ENCODE measurements at regions not wholly inside any gene's neighbourhood (a gene's known extent, or its start where the extent isn't known, plus 50 kb on each side); places are given as distances from the start of the nearest gene placed in this dataset.
"Not testable (repeated sequence)": the region's sequence is repeated elsewhere in the genome, so short reads cannot be mapped to it uniquely, and the experiment has no call there.

DNA sequence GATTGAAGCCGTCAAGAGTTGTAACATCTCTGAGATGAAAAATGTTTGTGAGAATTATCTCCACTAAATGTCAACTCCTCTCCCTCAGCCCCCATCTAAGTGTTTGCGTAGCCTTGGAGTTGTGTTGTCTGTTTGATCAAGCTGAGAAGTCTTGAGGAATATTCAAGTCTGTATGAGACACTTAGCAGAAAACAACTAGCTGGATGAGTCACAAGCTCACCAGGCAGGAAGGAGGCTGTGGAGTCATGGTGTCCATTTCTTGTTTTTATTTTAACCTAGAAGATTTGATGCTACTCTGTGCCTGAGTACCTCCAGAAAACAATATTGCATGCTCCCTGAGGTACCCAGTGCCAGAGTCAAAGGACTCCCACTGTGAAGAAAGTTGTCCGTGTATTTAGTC lies 211.6 kb upstream of the PLXNA2 start:
- H3K4me3 ChIP-seq (ENCODE audit: low read depth, low read length) = no peak overlapping the region
- DNase-seq (ENCODE audit: low read depth) = peak; percentile 6

DNA sequence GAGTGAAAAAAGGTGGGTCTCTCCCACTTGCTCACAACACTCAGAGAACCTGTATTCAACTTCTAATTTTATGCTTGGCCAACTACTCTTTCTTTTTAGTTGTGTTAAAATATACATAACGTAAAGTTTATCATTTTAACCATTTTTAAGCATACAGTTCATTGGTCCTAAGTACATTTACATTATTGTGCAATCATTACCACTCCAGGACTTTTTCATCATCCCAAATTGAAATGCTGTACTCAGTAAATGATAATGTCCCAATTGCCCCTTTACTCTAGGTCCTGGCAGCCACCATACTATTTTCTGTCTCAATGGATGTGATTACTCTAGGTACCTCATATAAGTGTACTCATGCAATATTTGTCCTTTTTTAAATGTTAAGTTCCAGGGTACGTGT lies 212.3 kb upstream of the PLXNA2 start:
- H3K4me3 ChIP-seq (ENCODE audit: low read depth, low read length) = no peak overlapping the region
- DNase-seq (ENCODE audit: low read depth) = no peak

DNA sequence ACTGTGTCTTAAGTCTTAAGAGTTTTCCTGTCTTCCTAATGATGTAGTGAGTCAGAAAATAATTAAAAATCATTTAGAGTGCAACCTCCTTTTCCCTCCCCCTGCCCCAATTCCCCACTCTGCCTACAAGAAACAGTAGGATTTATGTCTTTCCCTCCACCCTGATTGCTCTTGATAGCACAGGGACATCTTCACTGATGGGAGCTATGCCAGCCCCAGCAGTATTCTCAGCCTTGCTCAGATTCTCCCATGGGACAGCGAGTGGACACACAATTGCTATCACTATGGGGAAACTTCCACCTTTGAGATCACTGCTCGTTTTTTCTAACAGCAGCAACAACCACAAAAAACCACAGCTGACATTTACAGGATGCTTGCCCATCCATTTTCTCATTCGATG lies 216.6 kb upstream of the PLXNA2 start:
- no peak overlapping the region for H3K4me3 ChIP-seq (ENCODE audit: low read depth, low read length)
- no peak for DNase-seq (ENCODE audit: low read depth)

DNA sequence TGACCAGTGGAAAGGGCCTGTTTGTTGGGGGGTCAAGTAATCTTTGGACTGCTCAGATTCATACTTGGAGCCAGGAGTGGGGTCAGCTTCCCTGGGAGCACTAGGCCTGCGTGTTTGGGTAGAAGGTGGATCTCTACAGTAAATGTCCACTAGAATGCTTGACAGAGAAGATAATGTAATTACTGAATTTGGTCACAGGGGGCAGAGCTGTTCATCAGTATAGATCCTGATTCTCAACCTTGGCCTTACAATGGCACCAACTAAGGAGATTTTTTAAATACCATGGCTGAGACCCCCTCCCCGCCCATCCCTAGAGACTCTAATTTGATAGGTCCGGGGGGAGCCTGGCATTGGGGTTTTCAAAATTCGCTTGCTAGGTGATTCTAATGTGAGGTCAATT lies 217.5 kb upstream of the PLXNA2 start:
- H3K4me3 ChIP-seq (ENCODE audit: low read depth, low read length) = no peak overlapping the region
- DNase-seq (ENCODE audit: low read depth) = no peak

DNA sequence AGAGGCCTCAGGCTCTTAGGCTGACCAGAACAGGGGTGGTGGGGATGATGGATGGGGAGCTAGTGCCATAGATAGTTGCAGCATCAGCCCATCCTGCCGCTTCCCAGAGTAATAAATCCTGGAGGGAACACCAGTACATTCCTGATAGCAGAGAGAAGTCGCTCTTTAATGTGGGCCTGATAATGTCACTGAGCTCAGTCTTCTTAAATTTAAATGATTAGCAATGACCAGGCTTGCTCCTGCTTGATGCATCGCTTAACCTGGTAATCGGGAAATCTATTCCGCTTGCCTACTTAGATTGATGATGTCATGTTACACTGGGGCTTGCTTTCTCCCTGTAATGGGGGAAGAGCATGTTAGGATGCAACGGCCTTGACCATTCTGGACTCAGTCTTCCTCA lies 218.6 kb upstream of the PLXNA2 start:
- H3K4me3 ChIP-seq (ENCODE audit: low read depth, low read length) = no peak overlapping the region
- DNase-seq (ENCODE audit: low read depth) = no peak

DNA sequence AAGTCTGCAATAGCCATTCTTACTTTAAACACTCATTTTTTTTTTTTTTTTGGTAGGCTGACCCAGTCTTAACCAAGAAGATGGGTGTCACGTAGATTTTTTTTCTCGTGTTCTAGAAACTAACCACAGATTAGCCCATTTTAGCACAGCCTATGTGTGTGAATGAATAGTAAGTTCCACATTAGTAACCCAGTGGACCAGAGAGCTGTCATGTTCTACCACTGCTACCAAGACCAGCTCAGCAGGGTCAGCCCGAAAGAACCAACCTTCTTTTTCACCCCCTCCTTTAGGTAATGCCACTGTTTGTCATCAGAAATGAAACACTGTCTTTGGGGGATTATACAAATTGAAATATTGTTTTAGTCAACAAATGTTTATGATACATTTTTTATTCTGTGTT lies 221.1 kb upstream of the PLXNA2 start:
- no peak overlapping the region for H3K4me3 ChIP-seq (ENCODE audit: low read depth, low read length)
- DNase-seq (ENCODE audit: low read depth) = no peak

DNA sequence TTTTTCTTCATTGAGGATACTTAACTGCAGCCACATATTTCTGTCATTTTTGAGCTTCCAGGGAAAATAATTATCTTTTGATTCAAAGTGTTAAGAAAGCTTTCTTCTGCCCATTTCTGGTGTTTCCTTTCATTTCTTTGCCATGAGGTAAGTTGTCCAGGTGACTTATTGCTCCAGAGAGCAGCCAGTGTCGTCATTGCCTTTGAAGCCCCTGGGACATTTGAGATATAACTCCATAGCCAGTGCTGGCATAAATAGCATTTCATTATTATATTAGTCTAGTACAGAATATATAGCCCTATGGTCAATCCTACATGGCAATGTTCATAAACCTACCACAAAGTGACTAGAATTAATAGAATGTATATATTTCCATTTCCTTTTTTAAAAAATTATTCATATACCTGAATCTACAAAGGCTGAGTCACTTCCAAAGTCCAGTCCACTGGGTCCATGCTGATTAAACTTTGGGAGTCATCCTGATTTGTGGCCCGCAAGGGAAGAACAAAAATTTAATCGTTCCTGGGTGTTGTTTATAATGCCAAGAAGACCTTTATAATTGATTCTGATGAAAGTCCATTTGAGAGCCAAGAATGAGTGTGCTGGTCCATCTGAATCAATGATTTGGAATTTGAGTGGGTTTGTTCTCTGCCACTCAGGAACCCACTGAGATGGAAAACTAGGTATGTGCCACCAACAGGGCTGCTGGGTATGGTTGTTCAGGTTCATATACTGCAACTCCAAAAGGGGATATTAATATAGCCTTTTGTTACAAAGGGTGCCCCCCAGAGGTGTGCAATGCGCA lies 221.8 kb upstream of the PLXNA2 start:
- DNase-seq (ENCODE audit: low read depth) = no peak
- no peak overlapping the region for H3K4me3 ChIP-seq (ENCODE audit: low read depth, low read length)

DNA sequence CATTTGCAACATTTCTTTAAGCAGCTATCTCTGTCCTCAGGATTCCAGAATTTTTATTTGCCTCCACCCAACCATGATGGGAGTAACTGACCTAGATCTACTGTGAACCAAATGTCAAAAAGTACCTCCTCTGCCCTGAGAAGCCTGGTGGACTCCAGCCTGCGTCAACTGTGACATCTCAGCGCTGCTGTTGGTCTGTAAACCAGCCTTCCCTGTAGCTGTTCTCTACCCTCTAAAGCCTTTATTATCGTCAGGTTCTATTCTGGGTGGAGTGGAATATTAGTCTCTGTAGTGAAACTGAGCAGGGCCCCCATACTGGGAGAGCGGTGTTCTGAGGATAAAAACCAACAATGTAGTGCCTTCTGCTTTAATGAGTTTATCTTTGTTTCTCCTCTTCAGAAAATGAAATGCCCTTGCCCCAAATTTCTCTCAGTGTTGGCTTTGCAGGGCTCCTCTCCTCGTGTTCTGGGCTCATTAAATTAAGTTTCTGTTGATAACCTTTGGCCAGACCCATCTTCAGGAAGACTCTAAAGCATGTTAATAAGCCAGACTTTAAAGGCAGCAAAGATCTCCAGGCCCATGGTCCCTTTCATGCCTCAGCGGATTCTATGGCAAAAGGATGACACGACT lies 223.1 kb upstream of the PLXNA2 start:
- no peak overlapping the region for H3K4me3 ChIP-seq (ENCODE audit: low read depth, low read length)
- DNase-seq (ENCODE audit: low read depth) = no peak

DNA sequence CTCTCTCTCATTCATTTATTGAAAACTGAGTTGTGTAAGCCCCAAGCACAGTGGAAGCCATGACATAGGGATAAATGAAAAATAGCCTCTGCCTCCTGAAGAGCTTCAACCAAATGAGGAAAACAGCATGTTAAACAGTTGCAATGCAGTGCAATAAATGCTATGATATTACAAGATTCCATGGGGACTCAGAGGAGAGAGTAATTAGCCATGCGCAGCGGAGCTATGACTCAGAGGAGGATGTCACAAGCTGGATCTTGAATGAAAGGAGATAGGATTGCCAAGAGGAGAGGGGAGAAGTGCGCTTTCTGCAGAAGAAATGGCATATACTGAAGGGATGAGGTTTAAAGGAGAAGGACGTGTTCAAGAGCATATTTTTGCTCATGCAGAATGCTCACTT lies 231.3 kb upstream of the PLXNA2 start:
- peak; percentile 24 for DNase-seq (ENCODE audit: low read depth)
- no peak overlapping the region for H3K4me3 ChIP-seq (ENCODE audit: low read depth, low read length)

DNA sequence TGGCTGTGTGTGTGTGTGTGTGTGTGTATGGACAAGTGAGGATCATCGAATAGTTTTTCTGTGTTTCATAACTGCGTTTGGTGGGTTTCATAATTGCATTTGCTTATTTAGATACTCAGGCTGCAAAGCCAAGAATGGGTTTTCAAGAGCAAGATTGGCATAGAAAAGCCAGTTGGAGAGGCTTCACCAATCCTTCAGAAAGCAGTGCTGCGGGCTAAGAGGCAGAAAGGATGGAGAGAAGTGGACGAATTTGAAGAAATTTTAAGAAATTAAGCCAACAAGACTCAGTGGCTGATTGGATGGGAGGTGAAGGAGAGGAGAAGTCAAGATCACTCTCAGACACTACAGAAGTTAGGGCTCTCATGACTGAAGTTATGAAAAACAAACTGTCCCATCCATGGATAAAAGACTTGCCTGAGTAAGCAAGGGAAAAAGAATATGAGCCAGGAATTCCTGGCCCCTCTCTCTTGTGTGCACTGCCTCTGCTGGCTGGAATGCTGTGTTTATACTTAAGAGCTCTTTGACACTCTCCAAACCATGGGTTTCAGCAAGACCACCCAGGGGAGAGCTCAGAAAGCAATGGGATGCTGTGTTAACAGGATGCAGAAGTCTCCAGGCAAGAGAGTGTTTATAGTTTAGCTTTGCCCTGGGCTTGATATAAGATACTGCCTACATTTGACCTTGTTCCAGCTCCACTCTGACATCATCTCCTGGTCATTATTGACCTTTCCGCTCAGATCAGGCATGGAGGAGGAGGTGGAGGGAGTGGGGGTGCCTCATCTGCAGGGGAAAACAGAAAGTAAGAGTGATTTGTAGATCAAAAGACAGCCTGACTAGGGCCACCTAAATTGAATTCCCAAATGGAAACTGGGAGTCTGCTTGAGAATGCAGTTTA lies 232.0 kb upstream of the PLXNA2 start:
- peak; percentile 7 for DNase-seq (ENCODE audit: low read depth)

DNA sequence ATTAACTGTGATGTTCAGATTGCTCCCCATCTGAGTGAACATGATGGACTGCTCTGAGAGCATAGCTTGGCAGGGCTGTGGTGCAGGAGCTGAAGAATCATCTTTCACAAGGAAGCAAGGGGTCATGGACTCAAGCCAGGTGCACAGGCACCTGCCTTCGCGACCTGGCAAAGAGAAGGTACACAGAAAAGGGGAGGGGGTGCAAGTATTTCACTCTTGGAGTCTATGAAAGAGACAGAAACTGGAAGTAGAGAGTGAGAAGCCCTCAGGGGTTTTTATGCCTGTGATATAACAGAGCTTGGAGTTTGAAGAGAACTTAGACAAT lies 232.6 kb upstream of the PLXNA2 start:
- no peak overlapping the region for H3K4me3 ChIP-seq (ENCODE audit: low read depth, low read length)
- no peak for DNase-seq (ENCODE audit: low read depth)

More for the DNA sequence above, 232.0 kb upstream of the PLXNA2 start:
- H3K4me3 ChIP-seq (ENCODE audit: low read depth, low read length) = no peak overlapping the region

DNA sequence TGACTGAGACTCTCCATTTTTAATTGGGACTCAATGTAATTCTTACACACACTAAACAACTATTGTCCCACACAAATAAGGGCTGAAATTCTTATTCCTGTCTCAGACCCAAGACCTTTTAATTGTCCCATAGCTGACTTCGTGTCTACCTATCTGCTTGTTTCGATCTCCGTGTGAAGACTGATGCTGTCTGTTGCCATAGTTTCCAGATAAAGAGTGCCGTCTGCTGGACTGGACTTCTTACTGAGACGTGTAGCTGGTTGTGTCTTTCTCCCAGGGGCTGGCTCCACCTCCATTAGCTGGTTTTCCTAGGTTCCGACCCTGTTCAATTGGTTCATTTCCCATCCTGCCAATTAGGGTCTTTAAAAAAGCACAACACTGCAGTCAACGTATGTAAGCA lies 235.3 kb upstream of the PLXNA2 start:
- H3K4me3 ChIP-seq (ENCODE audit: low read depth, low read length) = no peak overlapping the region
- DNase-seq (ENCODE audit: low read depth) = no peak

DNA sequence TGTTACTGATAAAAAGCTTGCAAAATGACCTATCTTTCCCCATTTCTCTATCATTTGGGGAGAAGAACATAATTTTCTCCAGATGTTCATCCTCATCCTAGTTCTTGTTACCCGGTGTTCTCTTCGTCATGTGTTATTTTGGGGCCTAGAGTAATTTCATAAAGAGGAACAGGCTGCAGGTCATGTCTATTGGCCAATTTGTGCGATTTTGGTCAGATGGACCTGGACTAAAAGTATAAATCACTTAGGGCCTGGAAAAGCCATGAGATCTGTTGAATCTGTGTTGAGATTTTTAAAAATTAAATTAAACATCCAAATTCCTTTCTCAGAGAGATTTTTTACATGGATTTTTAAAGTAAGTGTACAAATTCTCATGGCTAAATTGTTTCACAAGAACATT lies 241.3 kb upstream of the PLXNA2 start:
- DNase-seq (ENCODE audit: low read depth) = no peak
- H3K4me3 ChIP-seq (ENCODE audit: low read depth, low read length) = no peak overlapping the region

DNA sequence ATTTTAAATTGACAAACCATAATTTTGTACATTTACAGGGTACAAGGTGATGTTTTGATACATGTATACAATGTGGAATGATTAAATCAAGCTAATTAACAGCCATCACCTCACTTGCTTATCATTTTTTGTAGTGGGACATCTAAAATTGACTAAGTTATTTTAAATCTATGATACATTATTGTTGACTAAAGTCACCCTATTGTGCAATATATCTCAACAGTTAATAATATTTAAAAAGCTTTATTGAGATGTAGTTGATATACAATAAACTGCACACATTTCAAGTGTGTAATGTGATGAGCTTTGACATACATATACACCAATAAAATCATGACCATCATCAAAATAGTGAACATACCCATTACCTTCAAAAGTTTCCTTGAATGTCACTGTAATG lies 242.5 kb upstream of the PLXNA2 start:
- no peak overlapping the region for H3K4me3 ChIP-seq (ENCODE audit: low read depth, low read length)
- no peak for DNase-seq (ENCODE audit: low read depth)

DNA sequence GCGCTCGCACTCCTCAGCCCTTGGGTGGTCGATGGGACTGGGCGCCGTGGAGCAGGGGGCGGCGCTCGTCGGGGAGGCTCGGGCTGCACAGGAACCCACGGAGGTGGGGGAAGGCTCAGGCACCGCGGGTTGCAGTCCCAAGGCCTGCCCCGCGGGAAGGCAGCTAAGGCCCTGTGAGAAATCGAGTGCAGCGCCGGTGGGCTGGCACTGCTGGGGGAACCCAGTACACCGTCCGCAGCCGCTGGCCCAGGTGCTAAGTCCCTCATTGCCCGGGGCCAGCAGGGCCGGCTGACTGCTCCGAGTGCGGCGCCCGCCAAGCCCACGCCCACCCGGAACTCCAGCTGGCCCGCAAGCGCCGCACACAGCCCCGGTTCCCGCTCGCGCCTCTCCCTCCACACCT lies 244.2 kb upstream of the PLXNA2 start:
- H3K4me3 ChIP-seq (ENCODE audit: low read depth, low read length); DNase-seq (ENCODE audit: low read depth): not testable (repeated sequence)

DNA sequence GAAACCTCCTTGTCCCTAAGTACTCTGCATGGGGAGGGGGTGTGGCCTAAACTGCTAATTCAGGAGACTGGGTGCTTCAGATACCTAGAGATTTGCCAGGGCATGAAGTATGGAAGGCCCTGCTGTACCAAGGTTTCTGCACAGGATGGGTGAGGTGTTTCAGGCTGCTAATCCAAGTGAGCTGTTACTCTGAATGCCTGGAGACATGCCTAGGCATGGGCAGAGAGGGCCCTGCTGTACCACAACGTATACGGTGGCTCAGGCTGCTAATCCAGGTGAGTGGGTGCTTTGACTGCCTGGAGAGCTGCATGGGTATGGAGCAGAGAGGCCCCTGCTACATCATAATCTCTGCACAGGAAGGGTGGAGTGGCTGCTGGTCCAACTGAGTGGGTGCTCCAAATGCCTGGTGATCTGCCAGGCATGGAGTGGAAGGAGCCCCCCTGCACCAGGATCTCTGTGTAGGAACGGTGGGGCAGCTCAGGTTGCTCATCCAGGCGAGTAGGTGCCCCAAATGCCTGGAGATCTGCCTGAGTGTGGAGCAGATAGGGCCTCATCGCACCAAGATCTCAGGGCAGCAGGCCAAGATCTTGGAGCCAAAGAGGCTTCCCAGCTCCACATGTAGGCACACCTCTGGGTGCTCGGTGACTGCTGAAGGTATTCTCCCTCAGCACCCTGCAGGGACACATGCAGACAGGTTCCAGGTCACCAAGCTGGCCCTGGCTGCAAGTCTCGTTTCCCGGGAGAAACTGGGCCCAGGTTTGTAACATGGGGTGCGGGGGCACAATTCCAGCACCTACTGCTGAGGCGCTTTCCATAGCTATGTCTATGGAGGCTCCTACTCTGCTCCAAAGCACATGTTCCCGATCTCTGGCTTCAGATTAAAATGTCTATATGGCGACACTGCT lies 252.5 kb upstream of the PLXNA2 start:
- no peak overlapping the region for H3K4me3 ChIP-seq (ENCODE audit: low read depth, low read length)
- DNase-seq (ENCODE audit: low read depth) = no peak

DNA sequence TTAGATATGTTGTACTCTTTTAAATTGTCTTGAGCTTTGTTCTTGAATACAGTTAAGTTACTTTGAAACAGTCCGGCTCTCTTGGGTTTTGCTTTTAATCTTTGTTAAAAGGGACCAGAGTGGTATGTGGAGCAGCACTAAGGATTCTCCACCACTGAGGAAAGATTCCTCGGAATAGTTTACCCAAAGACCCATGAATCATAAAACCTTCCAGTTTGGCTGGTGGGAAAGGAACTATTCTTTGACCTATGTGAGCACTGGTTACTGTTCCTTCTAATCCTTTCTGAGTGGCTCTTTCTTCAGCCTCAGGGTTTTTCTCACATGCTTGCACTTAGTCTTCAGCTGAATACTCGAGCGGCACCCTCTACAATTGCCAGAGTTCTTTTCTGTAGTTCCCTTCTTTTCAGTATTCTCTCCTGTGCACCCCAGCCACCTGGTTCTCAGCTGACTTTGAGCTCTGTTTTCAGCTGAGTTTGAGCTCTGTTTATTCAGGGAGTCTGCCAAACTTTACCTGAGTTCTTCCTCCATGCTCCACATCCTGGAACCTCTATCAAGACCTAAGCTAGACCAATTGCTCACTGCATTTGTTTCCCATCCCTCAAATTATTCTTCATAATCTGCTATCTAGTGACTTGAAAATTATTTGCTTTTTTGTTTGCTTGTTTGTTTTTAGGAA lies 253.8 kb upstream of the PLXNA2 start:
- no peak for DNase-seq (ENCODE audit: low read depth)
- no peak overlapping the region for H3K4me3 ChIP-seq (ENCODE audit: low read depth, low read length)

DNA sequence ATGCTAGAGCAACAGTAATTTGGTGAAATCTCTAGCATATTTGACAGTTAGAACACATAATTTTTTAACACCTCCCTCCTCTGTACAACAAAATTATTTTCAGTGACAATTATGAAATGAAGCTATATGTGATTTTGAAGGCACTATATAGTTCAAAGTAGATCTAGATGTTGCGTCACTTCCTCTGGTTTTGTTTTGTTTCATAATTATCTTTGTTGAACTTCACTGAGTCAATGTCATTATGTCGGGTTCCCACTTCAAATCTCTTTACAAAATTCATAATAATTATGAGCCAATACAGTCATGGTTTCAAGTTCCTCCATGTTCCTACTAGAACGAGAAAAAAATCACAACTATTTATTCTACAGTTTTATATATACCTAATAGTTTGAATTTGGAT lies 254.8 kb upstream of the PLXNA2 start:
- DNase-seq (ENCODE audit: low read depth) = no peak

DNA sequence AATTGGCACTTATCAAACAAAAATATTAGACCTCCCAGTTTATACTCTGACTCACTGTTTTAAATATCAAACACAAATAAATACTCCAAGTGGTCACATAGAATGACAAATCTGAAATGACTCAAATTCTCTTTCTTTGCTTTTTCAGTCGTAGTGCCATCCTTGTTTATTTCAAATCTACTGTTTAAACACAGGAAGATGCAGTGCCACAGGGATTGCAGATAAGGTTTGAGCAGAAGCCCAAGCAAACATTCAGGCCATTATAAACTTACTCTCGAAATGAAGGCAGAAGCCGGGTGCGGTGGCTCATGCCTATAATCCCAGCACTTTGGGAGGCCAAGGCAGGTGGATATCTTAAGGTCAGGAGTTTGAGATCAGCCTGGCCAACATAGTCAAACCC lies 255.4 kb upstream of the PLXNA2 start:
- no peak overlapping the region for H3K4me3 ChIP-seq (ENCODE audit: low read depth, low read length)
- no peak for DNase-seq (ENCODE audit: low read depth)

More for the DNA sequence above, 254.8 kb upstream of the PLXNA2 start:
- H3K4me3 ChIP-seq (ENCODE audit: low read depth, low read length) = no peak overlapping the region
